OCI-LY7 (cell line): ENCODE measurements at regions not wholly inside any gene's neighbourhood (a gene's known extent, or its start where the extent isn't known, plus 50 kb on each side); places are given as distances from the start of the nearest gene placed in this dataset.

ENCODE experiments used
- CTCF ChIP-seq: fragments of 200-600 bp; sonication (generic); conservative IDR thresholded peaks from 2 replicates; pipeline ENCODE4 v1.5.1; 2014; ENCODE audit warnings: mild to moderate bottlenecking, antibody characterized with exemption, low read length, moderate library complexity, mixed read lengths
- EZH2phosphoT487 ChIP-seq: fragments of 200-600 bp; sonication (generic); IDR thresholded peaks from 2 replicates; pipeline ENCODE4 v1.6.1; 2018; ENCODE audit warnings: low read depth, borderline replicate concordance, mild to moderate bottlenecking, mixed run types, antibody characterized with exemption, low read length, moderate library complexity, mixed read lengths

- TF ChIP-seq CTCF = no peak
- no peak for TF ChIP-seq EZH2phosphoT487
Observed at GRCh38 chr6:115667478-115668026, 393.1 kb downstream of the FRK start.
